ELR (cell line): ENCODE measurements at regions not wholly inside any gene's neighbourhood (a gene's known extent, or its start where the extent isn't known, plus 50 kb on each side); places are given as distances from the start of the nearest gene placed in this dataset.
"Not testable (repeated sequence)": the region's sequence is repeated elsewhere in the genome, so short reads cannot be mapped to it uniquely, and the experiment has no call there.

ENCODE experiments used
- DNase-seq: peaks from one replicate; pipeline ENCODE4 v3.0.0-alpha.2; 2015; ENCODE audit warnings: low read depth

DNA sequence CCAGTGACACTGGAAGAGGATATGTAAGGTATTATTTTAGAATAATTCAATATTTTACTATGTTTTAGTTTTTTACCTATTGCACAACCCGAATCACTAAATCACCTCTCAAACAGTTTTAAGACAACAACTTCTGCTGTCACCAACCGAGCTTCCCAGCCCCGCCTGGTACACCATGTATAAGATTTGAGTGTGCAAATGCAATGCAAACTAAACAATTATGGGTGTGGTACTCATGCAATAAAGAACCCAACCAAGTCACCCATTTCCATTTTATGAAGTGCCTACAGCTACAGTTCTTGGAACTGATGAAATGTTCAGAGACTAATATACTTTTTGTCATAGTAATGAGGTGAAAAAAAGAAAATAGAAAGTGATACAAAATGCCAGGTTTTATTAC, 256.2 kb downstream of the TAFA4 start:
- no peak for DNase-seq

DNA sequence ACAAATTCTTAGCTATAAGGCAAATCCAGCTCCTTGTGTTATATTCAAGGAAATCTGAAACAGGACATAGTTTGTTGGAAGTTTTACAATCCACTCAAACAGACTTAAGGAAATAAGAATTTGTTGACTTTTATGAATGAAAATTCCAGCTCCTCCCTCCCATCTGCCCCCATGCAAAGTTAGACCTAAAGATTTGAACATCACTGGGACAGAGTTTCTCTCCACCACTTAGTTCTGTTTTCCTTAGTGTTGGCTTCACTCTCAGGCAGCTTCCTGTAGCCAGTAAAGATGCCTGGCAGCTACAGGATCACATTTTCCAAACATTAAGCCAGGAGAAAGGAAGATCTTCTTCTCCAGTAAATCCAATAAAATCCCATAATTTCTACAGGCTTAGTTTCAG, 265.0 kb downstream of the TAFA4 start:
- no peak for DNase-seq

DNA sequence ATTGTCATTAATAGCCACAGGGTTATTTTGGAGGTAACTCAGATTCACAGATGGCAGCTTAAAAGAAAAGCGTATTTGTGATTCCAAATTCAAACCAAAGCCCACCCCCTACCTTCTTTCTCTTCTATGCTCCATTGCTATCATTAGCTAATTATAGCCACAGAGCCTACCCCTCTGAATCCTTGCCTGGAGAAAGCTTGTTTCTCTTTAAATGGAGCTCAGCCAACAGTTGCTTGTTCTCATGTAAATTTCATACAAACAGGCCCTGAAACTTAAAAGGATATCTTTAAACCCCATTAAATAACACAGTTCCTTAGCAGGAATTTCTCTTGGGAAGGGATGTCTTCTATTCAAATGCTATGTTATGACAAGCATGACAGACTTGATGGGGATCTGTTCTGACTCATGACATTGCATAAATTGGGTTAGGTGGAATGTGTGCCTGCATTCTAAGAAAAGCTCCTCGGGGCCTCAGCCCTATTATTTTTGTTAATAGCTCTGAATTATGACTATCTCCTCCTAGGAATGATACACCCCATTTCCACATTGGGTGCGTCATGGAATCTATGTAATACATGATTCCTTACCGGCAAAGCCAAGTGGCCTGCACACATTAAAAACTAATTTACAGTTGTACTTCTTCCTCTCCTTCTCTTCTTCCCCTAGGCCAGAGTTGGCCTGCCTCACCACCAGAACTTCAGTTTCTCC, 265.8 kb downstream of the TAFA4 start:
- no peak for DNase-seq

DNA sequence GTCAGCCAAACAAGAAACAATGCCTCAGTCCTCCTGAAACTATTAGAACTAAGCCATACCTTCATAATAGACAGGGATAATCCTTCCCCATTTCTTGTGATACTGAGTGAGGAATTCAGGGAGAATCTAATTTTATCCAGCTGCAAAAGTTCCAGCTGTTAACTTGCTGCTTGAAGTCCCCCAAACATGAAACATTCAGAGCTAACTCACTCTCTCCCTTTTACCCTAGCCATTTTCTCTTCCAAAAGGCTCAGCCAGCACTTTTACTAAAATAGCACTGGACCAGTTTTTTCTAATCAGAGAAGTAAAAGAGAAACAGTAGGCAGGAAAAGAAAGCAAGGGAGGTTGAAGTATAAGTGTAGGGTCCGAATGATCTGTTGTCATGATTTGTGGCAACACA, 268.1 kb downstream of the TAFA4 start:
- no peak for DNase-seq

DNA sequence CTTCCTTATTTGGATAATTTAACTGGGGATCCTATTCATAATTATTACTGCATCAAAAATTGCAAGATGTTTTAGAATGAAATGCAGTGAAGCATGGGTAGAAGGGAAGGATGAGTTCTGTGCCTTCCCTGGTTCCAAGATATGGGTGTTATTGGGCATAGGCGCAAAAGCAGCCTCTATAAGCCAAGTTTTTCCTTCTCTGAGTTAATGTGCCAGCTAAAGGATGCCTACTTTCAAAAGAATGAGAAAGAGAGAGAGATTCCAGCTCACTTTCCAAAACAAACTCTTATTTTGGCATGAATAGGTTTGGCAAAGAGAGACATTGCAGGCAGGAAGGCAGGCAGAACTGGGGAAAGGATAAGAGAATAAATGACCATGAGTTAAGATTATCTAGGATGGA, 270.2 kb downstream of the TAFA4 start:
- no peak for DNase-seq

DNA sequence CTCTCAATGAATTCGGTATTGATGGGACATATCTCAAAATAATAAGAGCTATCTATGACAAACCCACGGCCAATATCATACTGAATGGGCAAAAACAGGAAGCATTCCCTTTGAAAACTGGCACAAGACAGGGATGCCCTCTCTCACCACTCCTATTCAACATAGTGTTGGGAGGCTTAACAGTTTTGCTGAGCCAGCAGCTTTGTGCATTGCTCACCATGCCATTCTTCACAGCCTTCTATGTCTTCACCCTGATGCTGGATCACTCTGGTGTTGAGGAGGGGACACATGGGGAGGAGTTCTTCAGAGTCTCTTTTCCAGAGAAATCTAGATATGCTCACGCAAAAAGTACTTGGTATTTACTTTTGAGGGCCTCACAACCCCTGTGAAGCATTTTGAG, 281.7 kb downstream of the TAFA4 start:
- not testable (repeated sequence) for DNase-seq

DNA sequence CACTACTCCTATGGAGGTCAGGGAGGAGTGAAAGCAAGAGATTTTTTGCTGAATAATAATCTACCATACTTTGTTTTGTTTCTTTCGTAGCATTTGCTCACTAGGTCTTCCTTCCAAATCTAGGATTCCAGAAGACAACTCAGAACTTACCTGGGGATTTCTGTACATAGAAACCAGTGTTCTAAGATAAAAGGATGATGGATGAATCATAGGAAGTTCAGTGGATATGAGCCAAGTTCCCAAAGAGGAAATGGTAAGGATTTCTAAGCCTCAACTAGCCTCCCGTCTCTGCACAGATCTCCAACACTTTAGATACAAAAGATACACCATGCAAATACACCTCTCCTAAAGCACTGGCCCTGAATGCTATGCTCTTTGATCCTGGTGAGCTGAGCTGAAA, 283.9 kb downstream of the TAFA4 start:
- no peak for DNase-seq

DNA sequence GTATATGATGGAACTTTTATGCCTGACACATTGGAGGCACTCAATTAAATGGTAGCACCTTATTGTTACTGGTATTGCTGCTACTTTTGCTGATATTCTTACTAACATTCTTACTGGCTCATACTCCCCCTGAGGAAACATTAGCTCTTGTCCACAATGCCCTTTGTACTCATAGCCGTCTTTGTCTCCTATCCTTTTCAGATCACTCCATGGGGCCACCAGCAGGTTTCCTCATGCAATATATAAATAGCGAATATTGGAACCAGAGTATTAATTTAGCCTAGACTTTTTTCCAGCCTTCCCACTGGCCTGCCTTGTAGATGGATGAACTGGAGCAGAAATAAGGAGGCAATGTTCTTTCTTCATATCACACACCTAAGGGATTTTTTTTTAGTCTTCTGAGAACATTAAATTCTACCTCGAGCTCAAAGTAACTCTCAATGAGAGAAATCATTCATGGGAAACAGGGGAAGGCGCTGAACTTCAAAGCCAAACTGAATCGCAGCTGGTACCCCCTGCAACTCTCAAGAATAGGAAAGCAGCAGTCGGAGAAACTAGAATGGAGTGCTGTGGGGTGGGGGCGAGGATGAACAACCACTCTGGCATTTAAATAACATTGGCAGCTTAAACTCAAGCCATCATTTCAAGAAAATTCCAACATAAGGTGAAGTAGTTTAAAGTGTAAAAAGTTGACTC, 300.3 kb downstream of the TAFA4 start:
- DNase-seq, result no peak

DNA sequence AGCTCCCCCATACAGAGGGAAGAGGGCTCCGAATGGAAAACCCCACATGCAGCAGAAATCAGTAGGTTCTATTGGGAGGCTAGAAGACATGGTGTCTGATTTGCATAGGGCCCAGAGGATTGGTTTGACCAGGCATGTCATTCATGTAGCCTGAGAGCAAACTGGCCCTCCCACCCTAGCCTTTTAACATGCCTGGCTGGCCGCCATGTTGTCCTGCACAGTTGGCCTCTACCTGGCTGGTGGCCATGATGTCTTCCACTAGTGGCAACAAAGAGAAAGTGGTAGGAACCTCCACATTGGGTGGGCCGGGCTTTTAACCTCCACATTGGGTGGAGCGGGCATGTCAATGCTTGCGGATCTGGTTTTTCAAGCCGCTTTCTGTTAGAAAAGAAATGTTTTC, 312.1 kb downstream of the TAFA4 start:
- DNase-seq, result no peak

DNA sequence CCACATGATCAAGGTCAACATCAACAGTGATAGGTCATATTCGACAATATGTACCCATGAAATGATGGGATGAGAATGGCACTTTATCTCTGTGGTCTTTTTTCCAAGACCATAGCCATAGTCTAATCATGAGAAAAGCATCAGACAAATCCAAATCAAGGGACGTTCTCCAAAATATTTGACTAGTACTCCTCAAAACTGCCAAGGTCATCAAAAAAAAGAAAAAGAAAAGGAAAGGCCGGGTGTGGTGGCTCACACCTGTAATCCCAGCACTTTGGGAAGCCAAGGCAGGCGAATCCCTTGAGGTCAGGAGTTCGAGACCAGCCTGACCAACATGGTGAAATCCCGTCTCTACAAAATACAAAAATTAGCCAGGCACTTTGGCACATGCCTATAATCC, 318.3 kb downstream of the TAFA4 start:
- DNase-seq, result no peak

DNA sequence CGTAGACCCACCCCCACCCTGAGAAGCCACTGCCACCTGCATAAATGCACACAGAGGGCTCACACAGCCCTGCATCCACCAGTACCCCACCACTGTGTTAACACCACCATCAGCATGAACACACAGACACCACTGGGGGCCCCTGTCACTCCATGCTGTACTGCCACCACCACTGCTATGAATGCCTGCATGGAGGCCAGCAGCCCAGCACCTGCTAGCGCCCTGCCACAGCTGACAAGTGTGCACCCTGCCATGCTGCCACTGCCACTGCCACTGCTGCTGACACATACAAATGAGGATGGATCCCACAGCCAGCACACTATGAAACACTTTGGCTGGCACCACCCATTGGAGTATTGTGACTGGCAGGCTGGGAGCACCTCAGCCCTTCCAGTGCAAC, 361.0 kb downstream of the TAFA4 start:
- no peak for DNase-seq

DNA sequence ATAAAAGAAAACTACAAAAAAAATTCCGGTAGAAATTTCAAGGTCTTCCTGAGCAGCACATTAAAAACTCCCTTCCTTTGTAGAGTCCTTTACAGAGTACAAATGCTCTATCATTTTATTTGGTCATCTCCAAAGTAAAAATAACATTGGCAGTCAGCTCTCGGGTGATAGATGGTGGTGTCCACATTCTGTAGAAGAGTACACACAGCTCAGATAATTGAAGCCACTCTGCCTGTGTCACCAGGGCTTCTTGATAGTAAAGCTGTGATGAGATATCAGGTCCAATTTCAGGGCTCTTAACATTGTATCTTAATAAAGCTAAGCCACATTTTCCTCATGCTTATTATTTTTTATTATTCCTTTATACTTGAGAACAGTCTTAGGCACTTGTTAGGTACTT, 371.6 kb downstream of the TAFA4 start:
- no peak for DNase-seq

DNA sequence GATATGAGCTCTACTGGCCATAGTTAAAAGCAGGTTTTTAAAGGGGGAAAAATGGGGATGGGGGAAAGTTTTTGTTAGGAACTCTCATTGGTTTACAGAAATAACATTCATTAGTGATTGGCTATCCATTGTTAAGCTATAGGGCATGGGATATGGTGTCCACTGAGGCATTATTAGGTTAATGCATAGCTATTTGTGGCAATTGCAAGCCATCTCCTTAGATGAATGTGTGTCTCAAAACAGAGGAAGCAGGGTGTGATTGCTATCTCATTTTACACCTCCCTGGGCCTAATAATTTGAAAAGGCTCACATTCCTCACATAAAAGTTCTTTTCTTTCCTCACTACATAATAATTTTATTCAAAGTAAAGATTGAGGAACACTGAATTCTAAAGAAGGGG, 396.6 kb downstream of the TAFA4 start:
- no peak for DNase-seq

DNA sequence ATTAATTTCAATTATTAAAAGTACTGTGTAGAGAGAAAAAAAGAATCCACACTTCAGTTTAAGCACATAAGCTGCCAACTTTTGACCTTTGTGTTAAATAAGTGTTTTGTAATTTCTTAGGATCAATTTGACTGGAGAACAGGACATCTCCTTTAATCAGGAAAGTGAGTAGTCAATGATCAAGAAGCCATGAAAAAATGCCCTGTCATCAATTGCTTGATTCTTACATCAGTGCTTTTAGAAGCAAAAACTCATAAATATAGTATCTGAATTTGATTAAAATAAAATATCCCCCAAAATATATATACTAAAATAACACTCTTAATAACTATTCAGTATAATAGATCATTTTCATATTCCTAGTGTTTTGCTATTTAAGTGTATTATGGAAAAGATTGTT, 409.0 kb downstream of the TAFA4 start:
- DNase-seq, result no peak

DNA sequence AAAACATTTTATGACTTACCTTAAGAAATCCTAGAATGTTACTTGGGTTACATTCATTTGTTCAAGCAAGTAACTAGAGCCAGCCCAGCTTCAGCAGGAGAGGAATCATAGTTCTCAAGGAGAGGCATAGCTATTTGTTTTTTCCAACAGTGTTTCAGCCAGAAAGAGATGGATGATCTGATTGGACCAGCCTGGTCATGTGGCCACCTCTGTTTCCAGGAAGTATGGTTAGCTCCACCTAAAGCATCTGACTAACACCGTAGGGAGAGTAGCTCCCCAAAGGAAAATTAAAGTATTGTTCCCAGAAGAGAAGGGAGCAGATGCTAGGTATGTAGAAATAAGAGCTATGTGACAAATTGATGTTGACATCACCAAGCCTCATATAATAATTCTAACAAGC, 417.1 kb downstream of the TAFA4 start:
- DNase-seq, result no peak

DNA sequence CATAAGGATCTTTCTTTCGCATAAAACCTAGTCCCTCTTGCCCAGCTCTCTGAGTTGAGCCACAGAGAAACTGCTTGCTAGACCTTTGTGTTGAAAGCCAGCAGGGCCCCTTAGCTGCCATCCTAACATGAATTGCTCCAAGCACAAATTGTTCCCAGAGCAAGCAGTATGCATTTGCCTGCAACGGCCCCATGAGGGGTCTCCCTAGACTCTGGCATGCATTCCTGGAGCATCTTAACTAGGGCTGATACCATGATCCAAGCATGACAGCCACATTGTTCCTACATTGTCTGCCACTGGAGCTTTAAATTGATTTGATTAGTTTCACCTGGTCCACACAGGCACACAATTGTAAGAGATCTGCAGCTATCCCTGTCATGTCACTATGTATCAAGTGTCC, 428.1 kb downstream of the TAFA4 start:
- no peak for DNase-seq

DNA sequence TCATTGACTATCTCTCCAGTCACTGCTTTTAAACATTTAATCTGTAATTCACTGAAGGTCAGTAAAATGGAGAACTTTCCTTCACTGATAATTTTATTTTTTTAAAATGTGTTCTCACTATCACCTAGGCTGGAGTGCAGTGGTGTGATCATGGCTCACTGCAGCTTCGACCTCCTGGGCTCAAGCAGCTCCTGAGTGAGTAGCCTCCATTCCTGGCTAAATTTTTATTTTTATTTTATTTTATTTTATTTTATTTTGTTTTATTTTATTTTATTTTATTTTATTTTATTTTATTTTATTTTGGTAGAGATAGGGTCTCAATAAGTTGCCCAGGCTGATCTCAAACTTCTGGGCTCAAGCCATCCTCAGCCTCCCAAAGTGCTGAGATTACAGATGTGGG, 446.5 kb downstream of the TAFA4 start:
- DNase-seq, result not testable (repeated sequence)

DNA sequence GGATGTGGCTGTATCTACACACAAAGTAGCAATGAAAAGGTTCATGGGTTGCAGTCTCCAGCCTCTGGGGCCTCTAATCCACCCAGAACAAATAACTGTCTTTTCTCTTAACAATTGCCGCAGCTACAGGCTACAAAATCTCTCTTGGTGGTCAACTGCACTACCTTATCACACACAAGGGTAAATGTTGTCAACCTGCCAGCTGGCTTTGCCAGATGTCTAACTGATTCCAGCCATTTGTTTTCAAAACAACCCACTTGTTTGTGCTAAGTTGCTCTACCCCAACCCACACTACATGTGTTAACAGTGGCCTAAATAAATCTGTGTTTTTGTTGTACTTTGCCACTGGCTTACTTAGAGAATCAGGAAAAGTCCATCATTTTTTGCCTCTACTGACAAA, 447.3 kb downstream of the TAFA4 start:
- DNase-seq, result no peak

DNA sequence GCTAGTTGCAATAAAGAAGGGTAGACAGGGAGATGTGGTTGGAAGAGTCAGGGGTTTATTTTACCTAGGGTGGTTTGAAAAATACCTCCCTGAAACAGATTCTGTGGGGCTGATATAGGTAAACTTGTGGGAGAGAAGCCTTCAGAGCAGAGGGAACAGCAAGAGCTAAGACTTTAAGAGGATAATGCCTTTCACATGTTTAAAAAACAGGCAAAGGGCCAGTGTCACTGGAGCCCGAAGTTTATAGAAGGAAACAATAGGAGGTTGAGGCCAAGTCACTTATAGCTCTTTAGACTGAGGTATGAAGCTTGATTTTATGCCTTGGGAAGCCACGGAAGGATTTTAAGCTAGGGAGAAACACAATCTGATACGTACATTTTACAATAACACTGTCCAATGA, 448.7 kb downstream of the TAFA4 start:
- no peak for DNase-seq

DNA sequence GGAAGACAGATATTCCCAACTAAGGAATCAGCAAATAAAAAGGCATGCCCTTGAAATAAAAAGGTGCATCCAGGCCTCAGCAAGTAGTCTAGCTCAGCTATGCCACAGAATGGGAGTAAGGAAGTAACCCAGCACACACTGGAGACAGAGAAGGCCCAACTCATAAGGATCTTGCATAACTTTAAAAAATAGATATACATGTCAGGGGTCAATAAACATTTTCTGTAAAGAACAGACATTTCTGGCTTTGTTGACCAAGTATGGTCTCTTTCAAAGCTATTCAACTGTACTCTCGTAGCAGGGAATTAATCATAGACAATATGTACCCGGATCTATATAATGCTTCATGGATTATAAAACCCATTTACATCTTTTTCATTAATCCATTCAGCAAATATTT, 449.3 kb downstream of the TAFA4 start:
- DNase-seq, result no peak

DNA sequence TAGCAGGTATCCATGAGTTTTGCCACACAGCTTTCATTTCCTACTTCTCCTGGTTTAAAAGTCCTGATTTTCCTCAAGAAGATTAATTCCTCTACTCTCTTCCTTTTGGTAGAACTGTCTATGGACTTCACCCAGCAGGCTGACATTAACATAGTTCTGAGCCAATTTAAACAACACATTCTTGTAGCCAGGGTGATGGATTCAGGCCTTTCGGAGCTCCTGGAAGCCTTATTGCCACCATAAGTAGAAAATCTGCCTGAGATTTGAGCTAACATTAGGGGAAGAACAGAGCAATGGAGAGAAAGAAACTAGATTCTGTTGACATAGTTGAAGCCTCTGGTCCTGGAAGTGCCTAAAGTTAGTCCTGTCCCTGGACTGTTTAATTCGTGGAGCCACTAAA, 449.8 kb downstream of the TAFA4 start:
- no peak for DNase-seq

DNA sequence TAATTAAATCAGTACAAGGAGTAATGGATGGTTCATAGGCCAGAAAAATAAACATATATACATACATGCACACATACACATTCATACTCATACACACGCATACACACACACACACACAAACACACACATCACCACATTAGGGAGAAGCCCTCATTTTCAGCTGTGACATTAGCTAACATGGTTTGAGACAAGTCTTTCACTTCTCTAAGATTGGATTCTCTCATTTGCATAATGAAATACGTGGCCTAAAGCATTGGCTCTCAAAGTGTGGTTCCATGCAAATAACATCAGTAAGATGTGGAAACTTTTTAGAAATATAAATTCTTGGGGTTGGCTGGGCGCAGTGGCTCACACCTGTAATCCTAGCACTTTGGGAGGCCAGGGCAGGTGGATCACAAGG, 452.6 kb downstream of the TAFA4 start:
- DNase-seq, result no peak

DNA sequence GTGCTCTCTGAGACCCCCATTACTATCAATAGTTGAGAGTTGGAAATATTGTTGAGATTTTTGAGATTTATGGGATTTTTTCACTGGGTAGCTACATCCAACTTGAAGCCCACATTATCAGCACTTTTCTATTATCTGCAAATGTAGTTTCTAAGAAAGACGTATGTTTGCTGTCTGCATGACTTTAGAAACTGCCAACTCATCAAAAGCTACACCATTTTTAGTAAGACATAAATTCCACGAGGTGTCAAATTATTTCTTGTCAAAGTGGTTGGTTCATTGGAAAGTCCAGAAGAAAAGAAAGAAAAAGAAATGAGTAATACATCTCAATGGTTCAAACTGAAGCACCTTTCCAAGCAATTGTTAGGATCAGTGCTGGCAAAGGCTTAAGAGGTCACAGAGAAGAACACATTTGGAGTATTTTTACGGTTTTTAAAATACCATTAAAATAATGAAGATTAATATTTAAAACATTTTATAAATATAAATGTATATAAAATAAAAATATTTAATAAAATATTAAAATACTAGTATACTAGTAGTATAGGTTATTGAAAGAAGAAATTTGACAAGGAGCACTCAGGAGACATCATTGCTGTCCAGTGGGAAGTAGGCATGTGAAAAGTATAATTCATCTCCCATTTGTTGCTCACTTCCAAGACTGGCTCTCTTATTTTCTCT, 463.5 kb downstream of the TAFA4 start:
- no peak for DNase-seq

DNA sequence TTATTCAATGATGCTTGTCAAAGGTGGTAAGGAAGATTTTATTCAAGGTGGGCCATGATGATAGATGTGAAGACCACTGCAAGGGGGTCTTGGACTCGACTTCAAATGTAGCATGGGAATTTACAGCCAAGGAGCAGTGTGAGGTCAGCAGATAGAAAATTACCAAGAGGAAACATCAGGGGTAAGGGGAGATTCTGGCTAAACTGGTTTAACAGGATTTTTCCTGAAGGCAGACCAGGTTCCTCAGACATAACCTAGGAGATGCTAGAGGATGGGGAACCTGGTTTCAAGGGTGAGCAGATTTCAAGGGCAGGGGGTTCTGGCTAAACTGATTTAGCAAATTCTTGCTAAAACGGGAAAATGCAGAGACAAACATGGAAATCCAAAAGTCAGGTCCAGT, 464.9 kb downstream of the TAFA4 start:
- no peak for DNase-seq
